ENCODE measurements at regions not wholly inside any gene's neighbourhood (a gene's known extent, or its start where the extent isn't known, plus 50 kb on each side); places are given as distances from the start of the nearest gene placed in this dataset.

- Histone ChIP-seq H4K20me1 (ENCODE audit: insufficient read depth, low read length) (no peaks in the 10 kb centered on the region), H3K27me3 (ENCODE audit: control insufficient read depth in 1 of 2, insufficient read depth in 2 of 2, low read length in 2 of 2) (no peaks in the 10 kb centered on the region), H3K4me1 (ENCODE audit: insufficient read depth, low read length) (no peaks in the 10 kb centered on the region), H2AFZ (ENCODE audit: low read length) (no peak overlapping the region), H3K9me3 (ENCODE audit: low read length) (no peaks in the 10 kb centered on the region), H3K79me2 (ENCODE audit: insufficient read depth, low read length) (no peaks in the 10 kb centered on the region), H3K4me3 (replicated peaks in 1 of 3; ENCODE audit: insufficient read depth in 1 of 3, low read depth in 2 of 3, low read length in 3 of 3) (no peak overlapping the region), H3K4me2 (ENCODE audit: low read depth, low read length) (no peak overlapping the region), H3K36me3 (replicated peaks in 1 of 2; ENCODE audit: control insufficient read depth in 1 of 2, insufficient read depth in 2 of 2, low read length in 2 of 2) (no peaks in the 10 kb centered on the region), H3K9ac (ENCODE audit: insufficient read depth, low read depth, low read length) (no peak overlapping the region), H3K27ac (ENCODE audit: extremely low read length, insufficient read depth, low read length) (no peak overlapping the region)
- TF ChIP-seq MAF1 (CRISPR knock-in tag; IDR thresholded peaks at IDR 0.05; ENCODE audit: borderline replicate concordance): no peak
- TF ChIP-seq POGZ (CRISPR knock-in tag; IDR thresholded peaks at IDR 0.05): no peak
- TF ChIP-seq NR2F6 (IDR thresholded peaks at IDR 0.05): no peak
- TF ChIP-seq NR2F6 (CRISPR knock-in tag; IDR thresholded peaks at IDR 0.05): no peak
- no TSS peak for BruUV-seq (replicated peaks)
- intact Hi-C loops (cut with micrococcal nuclease; ENCODE audit: unreplicated experiment) (no loop called here), in situ Hi-C loops (cut with HindIII; ENCODE audit: extremely low pct_ligation_motif_present, low pct_unique_long_range_greater_than_20kb) (no loop called here)
- ChIA-PET POLR2A (no interaction called here), CTCF (ENCODE audit: low intra/inter-chr PET ratio, low total read pairs) (no interaction called here)
- ATAC-seq (no peak), FAIRE-seq (no peak), DNase-seq (ENCODE audit: low spot score) (no peak)
Observed at GRCh38 chr18:28714498-28714897, 537.6 kb upstream of the CDH2 start.

DNA sequence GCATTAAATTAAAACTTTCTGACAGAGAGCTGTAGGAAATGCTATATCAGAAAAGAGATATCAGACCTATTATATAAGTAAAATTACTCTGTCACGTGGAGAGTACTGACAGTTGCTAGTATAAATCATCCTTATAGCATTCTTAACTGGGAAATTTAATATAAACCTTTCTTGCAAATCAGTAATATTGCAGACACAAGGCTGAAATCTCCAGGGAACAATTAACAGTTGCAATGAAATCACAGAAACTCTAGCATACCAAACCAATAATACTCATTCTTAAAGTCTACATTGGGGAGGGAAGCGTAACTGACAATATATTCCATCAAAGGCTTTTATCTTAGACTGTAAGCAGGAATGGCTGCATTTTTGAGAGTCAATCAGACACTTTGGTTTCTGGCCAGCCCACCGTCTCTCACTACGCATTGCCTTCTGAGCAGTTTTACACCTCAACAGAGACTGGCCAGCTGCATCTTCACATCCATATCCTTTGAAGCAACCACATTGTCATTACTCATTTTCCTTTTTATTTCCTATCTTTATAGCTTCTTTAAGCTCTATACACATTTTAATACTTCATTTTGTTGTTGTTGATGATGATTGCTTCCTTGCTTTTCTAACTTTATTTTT, 536.0 kb upstream of the CDH2 start:
- DNase-seq (ENCODE audit: low spot score): no peak
- H4K20me1 ChIP-seq (ENCODE audit: insufficient read depth, low read length): no peaks in the 10 kb centered on the region
- H3K27ac ChIP-seq (ENCODE audit: extremely low read length, insufficient read depth, low read length): no peak overlapping the region
- BruUV-seq (replicated peaks): no TSS peak
- ChIA-PET CTCF (ENCODE audit: low intra/inter-chr PET ratio, low total read pairs) (no interaction called here), POLR2A (no interaction called here)
- no peaks in the 10 kb centered on the region for H3K9me3 ChIP-seq (ENCODE audit: low read length)
- no peaks in the 10 kb centered on the region for H3K27me3 ChIP-seq (ENCODE audit: control insufficient read depth in 1 of 2, insufficient read depth in 2 of 2, low read length in 2 of 2)
- H3K4me3 ChIP-seq (replicated peaks in 1 of 3; ENCODE audit: insufficient read depth in 1 of 3, low read depth in 2 of 3, low read length in 3 of 3): no peak overlapping the region
- FAIRE-seq: no peak
- no peaks in the 10 kb centered on the region for H3K36me3 ChIP-seq (replicated peaks in 1 of 2; ENCODE audit: control insufficient read depth in 1 of 2, insufficient read depth in 2 of 2, low read length in 2 of 2)
- no peak for ATAC-seq
- in situ Hi-C loops (cut with HindIII; ENCODE audit: extremely low pct_ligation_motif_present, low pct_unique_long_range_greater_than_20kb) (no loop called here), intact Hi-C loops (cut with micrococcal nuclease; ENCODE audit: unreplicated experiment) (no loop called here)
- no peak overlapping the region for H2AFZ ChIP-seq (ENCODE audit: low read length)
- no peak for TF ChIP-seq KMT2B (CRISPR knock-in tag; IDR thresholded peaks at IDR 0.05)
- no peak overlapping the region for H3K4me2 ChIP-seq (ENCODE audit: low read depth, low read length)
- no peak overlapping the region for H3K9ac ChIP-seq (ENCODE audit: insufficient read depth, low read depth, low read length)
- 27% methylated on average over 4 of the region's 4 CpGs for WGBS (ENCODE audit: low lambda C conversion rate)
- no peaks in the 10 kb centered on the region for H3K4me1 ChIP-seq (ENCODE audit: insufficient read depth, low read length)
- H3K79me2 ChIP-seq (ENCODE audit: insufficient read depth, low read length): no peaks in the 10 kb centered on the region
